DOHH2 (cell line): ENCODE measurements at regions not wholly inside any gene's neighbourhood (a gene's known extent, or its start where the extent isn't known, plus 50 kb on each side); places are given as distances from the start of the nearest gene placed in this dataset.

Source experiments
- CTCF ChIP-seq: fragments of 200-600 bp; sonication (generic); IDR thresholded peaks from one replicate; pipeline ENCODE4 v1.5.1; 2014; ENCODE audit warnings: antibody characterized with exemption, mild to moderate bottlenecking, low read depth, low read length; ENCODE audit not compliant: poor library complexity, severe bottlenecking
- EZH2phosphoT487 ChIP-seq: fragments of 200-600 bp; sonication (generic); IDR thresholded peaks from 2 replicates; pipeline ENCODE4 v1.6.1; 2017; ENCODE audit warnings: borderline replicate concordance, mild to moderate bottlenecking, antibody characterized with exemption, low read length, moderate library complexity, mixed read lengths

GRCh38 chr12:28629691-28630090 is 439.4 kb downstream of the CCDC91 start:
- no peak for TF ChIP-seq CTCF
- TF ChIP-seq EZH2phosphoT487, result no peak
